ENCODE measurements at regions not wholly inside any gene's neighbourhood (a gene's known extent, or its start where the extent isn't known, plus 50 kb on each side); places are given as distances from the start of the nearest gene placed in this dataset.

GRCh38 chr20:22851679-22852346 is 183.3 kb upstream of the SSTR4 start (continued):
- peak; percentile 80 for TF ChIP-seq CTCF (CRISPR knock-in tag; IDR thresholded peaks at IDR 0.05)
- peak; percentile 40; the same call in 1 of the 2 replicates for TF ChIP-seq MIER2 (CRISPR knock-in tag; IDR thresholded peaks at IDR 0.05)
- TF ChIP-seq TEAD3 (CRISPR knock-in tag; optimal IDR thresholded peaks at IDR 0.05; ENCODE audit: borderline replicate concordance): peak; percentile 42

GRCh38 chr20:22861231-22861980 is 173.7 kb upstream of the SSTR4 start:
- ChIA-PET CTCF (ENCODE audit: low intra/inter-chr PET ratio, low total read pairs) (no interaction called here), POLR2A (no interaction called here)
- TF ChIP-seq CREB1 (IDR thresholded peaks at IDR 0.05) (peak; percentile 30; the same call in 1 of the 2 replicates), CREB1 (CRISPR knock-in tag; IDR thresholded peaks at IDR 0.05) (no peak), ATF7 (IDR thresholded peaks at IDR 0.05) (peak; percentile 96), ATF7 (CRISPR knock-in tag; IDR thresholded peaks at IDR 0.05) (no peak), SNRNP70 (IDR thresholded peaks at IDR 0.05; ENCODE audit: low read depth, low read length) (no peak)
- no peak for ATAC-seq
- 19% methylated on average over 11 of the region's 11 CpGs for WGBS (ENCODE audit: low lambda C conversion rate)
- no peak for DNase-seq (ENCODE audit: low spot score)
- H3K9ac ChIP-seq (ENCODE audit: insufficient read depth, low read depth, low read length): no peak overlapping the region
- in situ Hi-C loops (cut with HindIII; ENCODE audit: extremely low pct_ligation_motif_present, low pct_unique_long_range_greater_than_20kb) (no loop called here), intact Hi-C loops (cut with micrococcal nuclease; ENCODE audit: unreplicated experiment) (no loop called here)
- no peaks in the 10 kb centered on the region for H3K4me1 ChIP-seq (ENCODE audit: insufficient read depth, low read length)
- no peak overlapping the region for H3K4me2 ChIP-seq (ENCODE audit: low read depth, low read length)
- H3K27ac ChIP-seq (ENCODE audit: extremely low read length, insufficient read depth, low read length): no peak overlapping the region
- H3K4me3 ChIP-seq (replicated peaks in 1 of 3; ENCODE audit: insufficient read depth in 1 of 3, low read depth in 2 of 3, low read length in 3 of 3): no peak overlapping the region
- no peaks in the 10 kb centered on the region for H4K20me1 ChIP-seq (ENCODE audit: insufficient read depth, low read length)
- no peak for FAIRE-seq
- BruUV-seq (replicated peaks): no TSS peak
- H3K9me3 ChIP-seq (ENCODE audit: low read length): no peaks in the 10 kb centered on the region
- H3K27me3 ChIP-seq (ENCODE audit: control insufficient read depth in 1 of 2, insufficient read depth in 2 of 2, low read length in 2 of 2): no peaks in the 10 kb centered on the region
- H3K36me3 ChIP-seq (replicated peaks in 1 of 2; ENCODE audit: control insufficient read depth in 1 of 2, insufficient read depth in 2 of 2, low read length in 2 of 2): no peaks in the 10 kb centered on the region
- H3K79me2 ChIP-seq (ENCODE audit: insufficient read depth, low read length): no peaks in the 10 kb centered on the region
- H2AFZ ChIP-seq (ENCODE audit: low read length): no peak overlapping the region

All from HepG2 (cell line).